K562 (cell line): ENCODE measurements at regions not wholly inside any gene's neighbourhood (a gene's known extent, or its start where the extent isn't known, plus 50 kb on each side); places are given as distances from the start of the nearest gene placed in this dataset.

Experiments
- ATAC-seq: fragments of 200-7000 bp; cut with Tn5 transposase; 3 replicates; pipeline ENCODE4 v1.9.1; 2020; ENCODE audit warnings: moderate library complexity
- BruUV-seq: library from RNA; stranded (reverse); fragments of 400-500 nt; replicated peaks from 2 replicates; lab custom pipeline; 2021; lab: Mats Ljungman, UMichigan
- CTCF ChIA-PET: fragments of 300-600 bp; formaldehyde crosslinking; extraction: SDS; loops from one replicate; lab custom pipeline; 2021; ENCODE audit warnings: low intra/inter-chr PET ratio; lab: Yijun Ruan, JAX
- POLR2A ChIA-PET: fragments of 300-600, 350-650 bp; sonication (Branson Sonifier 250); formaldehyde crosslinking; extraction: SDS; loops from one replicate; lab custom pipeline; 2021; ENCODE audit warnings: antibody characterized with exemption, inconsistent platforms; lab: Yijun Ruan, JAX
- DNase-seq, 4 experiments: peaks; one replicate each; pipeline versions ENCODE4 v3.0.0 to v3.0.0-alpha.2; 2011 to 2018; ENCODE audit warnings: low spot score in 3 of 4, mixed read lengths in 3 of 4; ENCODE audit errors: extremely low read depth in 1 of 4
- FAIRE-seq: peaks from 2 replicates; lab custom pipeline; 2011; peaks lifted over from hg19 to GRCh38; lab: Jason Lieb, UNC
- H2AFZ ChIP-seq: 2 replicates; pipeline ENCODE4 v1.6.0; 2011; ENCODE audit warnings: low read depth, low read length, control low read depth, inconsistent platforms
- H3K27ac ChIP-seq: fragments of 200-600 bp; 3 replicates; pipeline ENCODE4 v1.8.0; 2011; ENCODE audit warnings: low read depth, mild to moderate bottlenecking, control low read depth, inconsistent platforms, low read length, moderate library complexity, mixed read lengths; ENCODE audit errors: extremely low read depth
- H3K27me3 ChIP-seq, 2 experiments: fragments of 300-600 bp in 1 of 2; 2 replicates in 1 of 2; 3 replicates in 1 of 2; pipeline versions ENCODE4 v1.6.0 to v1.8.0; 2011; ENCODE audit warnings: inconsistent platforms in 2 of 2, low read length in 2 of 2, mild to moderate bottlenecking in 1 of 2, mixed read lengths in 1 of 2, moderate library complexity in 1 of 2; ENCODE audit not compliant: control insufficient read depth in 2 of 2, insufficient read depth in 2 of 2
- H3K36me3 ChIP-seq: fragments of 300-600 bp; 3 replicates; pipeline ENCODE4 v1.8.0; 2011; ENCODE audit warnings: mild to moderate bottlenecking, low read length, inconsistent platforms; ENCODE audit not compliant: control insufficient read depth, insufficient read depth
- H3K4me1 ChIP-seq, 2 experiments: fragments of 200-600 bp in 1 of 2; replicated peaks in 1 of 2; 2 replicates in 1 of 2; 3 replicates in 1 of 2; pipeline versions ENCODE4 v1.5.1 to v1.8.0; 2011; ENCODE audit warnings: inconsistent platforms in 2 of 2, low read length in 2 of 2, mild to moderate bottlenecking in 1 of 2, mixed read lengths in 1 of 2, moderate library complexity in 1 of 2; ENCODE audit not compliant: control insufficient read depth in 2 of 2, insufficient read depth in 2 of 2
- H3K4me2 ChIP-seq: 2 replicates; pipeline ENCODE4 v1.6.1; 2011; ENCODE audit warnings: low read length, control low read depth, inconsistent platforms, mixed read lengths; ENCODE audit not compliant: insufficient read depth
- H3K4me3 ChIP-seq: fragments of 200-600 bp; sonication (generic), shearing (Covaris generic); 2 replicates; pipeline ENCODE4 v1.5.1; 2016; ENCODE audit warnings: control low read depth, inconsistent platforms
- H3K79me2 ChIP-seq: fragments of 200-600 bp; 3 replicates; pipeline ENCODE4 v1.8.0; 2011; ENCODE audit warnings: low read length, inconsistent platforms; ENCODE audit not compliant: control insufficient read depth, insufficient read depth
- H3K9ac ChIP-seq, 2 experiments: 2 replicates each; pipeline versions ENCODE4 v1.6.0 to v1.6.1; 2011; ENCODE audit warnings: low read depth in 2 of 2, low read length in 2 of 2, control low read depth in 1 of 2, inconsistent platforms in 1 of 2, mild to moderate bottlenecking in 1 of 2, mixed read lengths in 1 of 2; ENCODE audit not compliant: insufficient read depth in 1 of 2
- H3K9me1 ChIP-seq: one replicate; pipeline ENCODE4 v1.6.0; 2011; ENCODE audit warnings: inconsistent platforms, mild to moderate bottlenecking, low read length, moderate library complexity; ENCODE audit not compliant: control insufficient read depth, insufficient read depth
- H3K9me3 ChIP-seq: replicated peaks from 2 replicates; pipeline ENCODE4 v1.5.1; 2011; ENCODE audit warnings: low read depth, low read length, inconsistent platforms; ENCODE audit not compliant: control insufficient read depth, insufficient read depth
- H4K20me1 ChIP-seq: replicated peaks from 2 replicates; pipeline ENCODE4 v1.6.1; 2011; ENCODE audit warnings: low read length, inconsistent platforms, mixed read lengths; ENCODE audit not compliant: control insufficient read depth, insufficient read depth
- ARHGAP35 ChIP-seq: fragments of 450-650 bp; IDR thresholded peaks from 2 replicates; pipeline ENCODE4 v1.6.1; 2018; ENCODE audit not compliant: partially characterized antibody
- CBX2 ChIP-seq: fragments of 200-600 bp; sonication (generic); IDR thresholded peaks from one replicate; pipeline ENCODE4 v1.6.1; 2012; ENCODE audit warnings: mild to moderate bottlenecking, low read length, inconsistent platforms; ENCODE audit not compliant: insufficient read depth, poor library complexity, severe bottlenecking
- HSF4 ChIP-seq: fragments of 250-450 bp; sonication (Bioruptor Pico); IDR thresholded peaks from 2 replicates; pipeline ENCODE4 v2.1.2; 2022; ENCODE audit warnings: mild to moderate bottlenecking, moderate library complexity, borderline replicate concordance
- NR2C2 ChIP-seq, 2 experiments: fragments of 200-800 bp in 1 of 2; sonication (Bioruptor generic) in 1 of 2; sonication (generic) in 1 of 2; formaldehyde crosslinking in 1 of 2; IDR thresholded peaks; 2 replicates each; pipeline versions ENCODE4 v1.6.1 to v1.8.0; 2016 to 2022; ENCODE audit warnings: mild to moderate bottlenecking in 1 of 2, missing compliant biosample characterization in 1 of 2, missing genetic modification characterization in 1 of 2, missing genetic modification reagents in 1 of 2
- NR2F6 ChIP-seq: fragments of 450-650 bp; formaldehyde crosslinking; IDR thresholded peaks from 2 replicates; pipeline ENCODE4 v1.4.0; 2020; ENCODE audit warnings: mild to moderate bottlenecking
- PRMT5 ChIP-seq: sonication (generic); formaldehyde crosslinking; IDR thresholded peaks from 2 replicates; pipeline ENCODE4 v1.5.0; 2020; ENCODE audit warnings: missing genetic modification reagents
- SP2 ChIP-seq: IDR thresholded peaks from 2 replicates; pipeline ENCODE4 v1.6.1; 2011; ENCODE audit warnings: mild to moderate bottlenecking, low read depth, low read length, moderate library complexity; ENCODE audit not compliant: poor library complexity, severe bottlenecking; ENCODE audit errors: extremely low read depth
- SRSF1 ChIP-seq: fragments of 200-400 bp; formaldehyde crosslinking; IDR thresholded peaks from 2 replicates; pipeline ENCODE4 v1.6.1; 2017; ENCODE audit warnings: mild to moderate bottlenecking, low read depth, low read length, moderate library complexity
- ZNF561 ChIP-seq: fragments of 450-650 bp; formaldehyde crosslinking; conservative IDR thresholded peaks from 2 replicates; pipeline ENCODE4 v1.4.0; 2020; ENCODE audit warnings: mild to moderate bottlenecking, moderate library complexity
- ZSCAN29 ChIP-seq: fragments of 450-650 bp; IDR thresholded peaks from 2 replicates; pipeline ENCODE4 v1.6.1; 2017
- WGBS: fragments of 100-300 bp; shearing (Covaris generic); methylation state at CpG from one replicate; pipeline ENCODE4 v1.1.6; 2016; ENCODE audit warnings: low coverage, mixed read lengths; ENCODE audit not compliant: insufficient coverage; ENCODE audit errors: missing lambda C conversion rate; 5-methylcytosine and 5-hydroxymethylcytosine counted together
- in situ Hi-C: fragments of 300-500 bp; cut with MboI; formaldehyde crosslinking; loops from 4 replicates; pipeline ENCODE4 v1.15.0; 2018; ENCODE audit warnings: inconsistent platforms, mixed read lengths
- intact Hi-C: fragments of 100-400 bp; cut with micrococcal nuclease; formaldehyde crosslinking; loops from 2 replicates; pipeline ENCODE4 v1.14.2; 2022
- TF ChIP-seq, protein P1 (sequence below): fragments of 450-650 bp; IDR thresholded peaks from 2 replicates; pipeline ENCODE4 v1.6.1; 2016; ENCODE audit warnings: low read depth, mild to moderate bottlenecking, moderate library complexity
- TF ChIP-seq, protein P2 (sequence below): fragments of 250-450 bp; sonication (Bioruptor Pico); IDR thresholded peaks from 2 replicates; pipeline ENCODE4 v1.4.0; 2020; ENCODE audit warnings: mild to moderate bottlenecking, moderate library complexity

DNA sequence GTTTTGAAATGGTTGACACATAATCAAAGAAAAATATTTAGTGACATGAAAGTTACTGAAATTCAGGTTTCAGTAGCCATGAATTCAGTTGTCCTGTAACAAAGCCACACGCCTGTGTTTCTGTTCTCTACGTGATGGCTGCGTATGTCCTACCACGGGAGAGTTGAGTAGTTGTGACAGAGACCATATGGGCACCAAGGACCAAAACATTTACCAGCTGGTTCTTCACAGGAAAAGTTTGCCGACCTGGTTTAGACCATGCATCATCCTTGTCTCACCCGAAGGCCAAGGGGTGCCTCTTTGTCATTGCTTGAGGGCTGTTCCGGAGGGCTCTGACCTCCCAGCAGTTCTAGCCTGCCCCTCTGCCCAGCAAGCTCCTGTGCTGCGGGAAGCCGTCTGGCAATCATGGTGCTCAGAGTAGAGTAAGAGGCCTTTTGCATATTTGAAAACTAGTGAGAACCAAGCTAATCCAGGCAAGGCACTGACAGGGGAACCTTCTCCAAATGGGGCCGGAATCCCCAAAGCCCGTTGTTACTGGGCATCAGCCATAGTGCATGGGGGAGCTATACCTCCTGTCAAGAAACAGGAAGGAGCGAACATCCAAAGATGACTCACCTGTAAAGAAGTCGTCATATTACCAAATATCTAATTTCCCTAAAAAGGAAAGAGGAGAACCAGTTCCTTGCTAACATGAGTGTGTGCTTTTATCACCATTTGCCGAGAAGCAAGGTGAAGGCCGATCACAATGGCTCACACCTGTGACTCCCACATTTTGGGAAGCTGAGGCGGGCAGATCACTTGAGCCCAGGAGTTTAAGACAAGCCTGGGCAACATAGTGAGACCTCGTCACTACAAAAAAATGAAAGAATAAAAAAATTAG, 92.6 kb upstream of the RAB12 start:
- Histone ChIP-seq H3K4me1 (no peaks in the 10 kb centered on the region), H3K79me2 (no peaks in the 10 kb centered on the region), H3K27ac (no peak overlapping the region), H4K20me1 (no peaks in the 10 kb centered on the region; the same call in 1 of the 2 replicates), H3K9me1 (no peaks in the 10 kb centered on the region), H3K9me3 (no peaks in the 10 kb centered on the region), H3K9ac (no peak overlapping the region), H3K4me2 (no peak overlapping the region), H3K4me3 (no peak overlapping the region), H3K27me3 (peaks cover 16 to 31% of the 10 kb centered on the region in 2 experiments; a peak in 3 of 5 replicates), H3K36me3 (no peaks in the 10 kb centered on the region), H2AFZ (no peak overlapping the region)
- DNase-seq: no peak
- WGBS: 2% methylated on average over 17 of the region's 17 CpGs
- ChIA-PET POLR2A (interaction anchor here (0.6 to 1.8 kb wide), 4 partner anchors 8 to 17 kb away, joined by 3 to 6 read pairs (median 4); no protein-coding TSS in a partner anchor), CTCF (no interaction called here)
- in situ Hi-C loops (no loop called here), intact Hi-C loops (no loop called here)
- ATAC-seq: no peak
- no peak for FAIRE-seq
- TF ChIP-seq ZSCAN29 (no peak), CBX2 (no peak), SRSF1 (no peak), HSF4 (CRISPR knock-in tag) (no peak), PRMT5 (no peak), ARHGAP35 (no peak), ZNF561 (no peak), NR2C2 (CRISPR knock-in tag; IDR thresholded peaks at IDR 0.05) (no peak), NR2C2 (tag; IDR thresholded peaks at IDR 0.05) (no peak), SP2 (no peak), NR2F6 (CRISPR knock-in tag) (no peak)
- TF ChIP-seq, protein P1, sequence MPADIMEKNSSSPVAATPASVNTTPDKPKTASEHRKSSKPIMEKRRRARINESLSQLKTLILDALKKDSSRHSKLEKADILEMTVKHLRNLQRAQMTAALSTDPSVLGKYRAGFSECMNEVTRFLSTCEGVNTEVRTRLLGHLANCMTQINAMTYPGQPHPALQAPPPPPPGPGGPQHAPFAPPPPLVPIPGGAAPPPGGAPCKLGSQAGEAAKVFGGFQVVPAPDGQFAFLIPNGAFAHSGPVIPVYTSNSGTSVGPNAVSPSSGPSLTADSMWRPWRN: no peak
- TF ChIP-seq, protein P2, sequence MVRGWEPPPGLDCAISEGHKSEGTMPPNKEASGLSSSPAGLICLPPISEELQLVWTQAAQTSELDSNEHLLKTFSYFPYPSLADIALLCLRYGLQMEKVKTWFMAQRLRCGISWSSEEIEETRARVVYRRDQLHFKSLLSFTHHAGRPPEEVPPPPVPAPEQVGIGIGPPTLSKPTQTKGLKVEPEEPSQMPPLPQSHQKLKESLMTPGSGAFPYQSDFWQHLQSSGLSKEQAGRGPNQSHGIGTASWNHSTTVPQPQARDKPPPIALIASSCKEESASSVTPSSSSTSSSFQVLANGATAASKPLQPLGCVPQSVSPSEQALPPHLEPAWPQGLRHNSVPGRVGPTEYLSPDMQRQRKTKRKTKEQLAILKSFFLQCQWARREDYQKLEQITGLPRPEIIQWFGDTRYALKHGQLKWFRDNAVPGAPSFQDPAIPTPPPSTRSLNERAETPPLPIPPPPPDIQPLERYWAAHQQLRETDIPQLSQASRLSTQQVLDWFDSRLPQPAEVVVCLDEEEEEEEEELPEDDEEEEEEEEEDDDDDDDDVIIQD (CRISPR knock-in tag): no peak
- no TSS peak for BruUV-seq
